ENCODE measurements at regions not wholly inside any gene's neighbourhood (a gene's known extent, or its start where the extent isn't known, plus 50 kb on each side); places are given as distances from the start of the nearest gene placed in this dataset.

GRCh38 chr6:167683028-167683862, 143.5 kb upstream of the AFDN start:
- intact Hi-C loops (cut with DNase I): no loop called here
- peaks cover 0 to 7% of the 10 kb centered on the region in 2 donors for H3K4me1 ChIP-seq (replicated peaks in 1 of 2)
- H3K36me3 ChIP-seq (replicated peaks in 1 of 2): no peaks in the 10 kb centered on the region
- no peak overlapping the region for H3K4me3 ChIP-seq
- WGBS, 4 donors: 48 to 55% (median 49%) methylated on average over 19 of the region's 19 CpGs
- H3K27me3 ChIP-seq: peaks cover 5% of the 10 kb centered on the region
- H3K27ac ChIP-seq: peak overlapping the region in 2 of 5 donors; percentile 62 to 72
- peak; percentile 30 to 88 (median 77) for DNase-seq
- TF ChIP-seq CTCF (IDR thresholded peaks at IDR 0.05): no peak
- TF ChIP-seq POLR2A (IDR thresholded peaks at IDR 0.05): no peak
- H3K9me3 ChIP-seq (replicated peaks in 1 of 3): no peaks in the 10 kb centered on the region

GRCh38 chr6:167684276-167685104, 142.2 kb upstream of the AFDN start:
- H3K27ac ChIP-seq: no peak overlapping the region
- WGBS, 4 donors: 85 to 86% (median 85%) methylated on average over 11 to 14 of the region's 14 CpGs
- intact Hi-C loops (cut with DNase I): no loop called here

GRCh38 chr6:167685654-167686053, 141.1 kb upstream of the AFDN start:
- intact Hi-C loops (cut with DNase I): no loop called here
- TF ChIP-seq POLR2A (IDR thresholded peaks at IDR 0.05) (no peak), CTCF (IDR thresholded peaks at IDR 0.05) (no peak)
- Histone ChIP-seq H3K27me3 (no peaks in the 10 kb centered on the region), H3K4me1 (replicated peaks in 1 of 2) (peaks cover 0 to 7% of the 10 kb centered on the region in 2 donors), H3K36me3 (replicated peaks in 1 of 2) (no peaks in the 10 kb centered on the region), H3K4me3 (no peak overlapping the region), H3K27ac (no peak overlapping the region), H3K9me3 (replicated peaks in 1 of 3) (no peaks in the 10 kb centered on the region)
- no peak for DNase-seq
- WGBS, 4 donors: 54 to 67% (median 58%) methylated on average over 9 to 10 of the region's 10 CpGs

More at GRCh38 chr6:167684276-167685104, 142.2 kb upstream of the AFDN start:
- Histone ChIP-seq H3K9me3 (replicated peaks in 1 of 3) (no peaks in the 10 kb centered on the region), H3K36me3 (replicated peaks in 1 of 2) (no peaks in the 10 kb centered on the region), H3K4me1 (replicated peaks in 1 of 2) (peaks cover 0 to 7% of the 10 kb centered on the region in 2 donors), H3K4me3 (no peak overlapping the region), H3K27me3 (no peaks in the 10 kb centered on the region)
- TF ChIP-seq POLR2A (IDR thresholded peaks at IDR 0.05) (no peak), CTCF (IDR thresholded peaks at IDR 0.05) (no peak)
- no peak for DNase-seq

- Histone ChIP-seq H3K9me3 (replicated peaks in 1 of 3) (no peaks in the 10 kb centered on the region), H3K27ac (no peak overlapping the region), H3K4me1 (replicated peaks in 1 of 2) (peaks cover 0 to 7% of the 10 kb centered on the region in 2 donors), H3K36me3 (replicated peaks in 1 of 2) (no peaks in the 10 kb centered on the region), H3K27me3 (no peaks in the 10 kb centered on the region), H3K4me3 (no peak overlapping the region)
- TF ChIP-seq POLR2A (IDR thresholded peaks at IDR 0.05) (no peak), CTCF (IDR thresholded peaks at IDR 0.05) (no peak)
- intact Hi-C loops (cut with DNase I): no loop called here
- WGBS, 4 donors: 72 to 80% (median 76%) methylated on average over 7 of the region's 7 CpGs
- no peak for DNase-seq
These were observed 140.4 kb upstream of the AFDN start for GRCh38 chr6:167686204-167686893.

Data from adrenal gland (tissue), 9 donors.